ENCODE measurements at regions not wholly inside any gene's neighbourhood (a gene's known extent, or its start where the extent isn't known, plus 50 kb on each side); places are given as distances from the start of the nearest gene placed in this dataset.

- TF ChIP-seq POLR2AphosphoS5 (IDR thresholded peaks at IDR 0.05; ENCODE audit: low read depth, low read length) (no peak), POLR2A (IDR thresholded peaks at IDR 0.05; ENCODE audit: low read depth, low read length) (no peak), TAF1 (IDR thresholded peaks at IDR 0.05; ENCODE audit: low read depth, low read length) (no peak), SPI1 (IDR thresholded peaks at IDR 0.05; ENCODE audit: low read depth, low read length) (no peak)
Observed at GRCh38 chr7:65475040-65475726, 101.5 kb downstream of the ZNF92 start.
